ENCODE measurements at regions not wholly inside any gene's neighbourhood (a gene's known extent, or its start where the extent isn't known, plus 50 kb on each side); places are given as distances from the start of the nearest gene placed in this dataset.

DNA sequence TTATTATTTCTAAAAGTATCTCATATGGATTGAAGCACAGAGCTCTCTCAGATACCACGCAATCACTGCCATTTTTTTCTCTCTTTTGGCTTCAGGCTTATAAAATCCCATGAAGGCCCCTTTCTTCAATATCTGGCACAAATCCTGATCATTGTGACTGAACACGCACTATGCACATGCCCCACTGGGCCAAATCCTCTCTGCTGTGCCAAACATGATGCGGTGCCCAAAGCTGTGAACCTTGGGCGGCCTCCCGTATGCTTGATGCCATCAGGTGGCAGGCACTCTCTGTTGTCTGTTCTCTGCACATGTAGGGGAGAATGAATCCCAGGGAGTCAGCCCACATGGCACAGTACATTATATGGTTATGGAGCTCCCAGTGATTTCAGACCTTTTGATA, 375.0 kb upstream of the RGMB start (continued):
- no peak for TF ChIP-seq BACH1 (IDR thresholded peaks at IDR 0.05; ENCODE audit: low read length)
- no peak for TF ChIP-seq EP300 (IDR thresholded peaks at IDR 0.05; ENCODE audit: borderline replicate concordance in 1 of 2, low read depth in 2 of 2, low read length in 2 of 2)
- no peak for TF ChIP-seq GTF2F1 (IDR thresholded peaks at IDR 0.05; ENCODE audit: borderline replicate concordance, low read depth, low read length)
- TF ChIP-seq MAFK (IDR thresholded peaks at IDR 0.05; ENCODE audit: low read depth, low read length) = no peak
- no peak for TF ChIP-seq CHD1 (IDR thresholded peaks at IDR 0.05; ENCODE audit: low read depth, low read length)
- no peak for TF ChIP-seq EZH2 (IDR thresholded peaks at IDR 0.05; ENCODE audit: low read depth, low read length, severe bottlenecking)

All from H1 (cell line).